Small intestine (tissue), 7 donors: ENCODE measurements at regions not wholly inside any gene's neighbourhood (a gene's known extent, or its start where the extent isn't known, plus 50 kb on each side); places are given as distances from the start of the nearest gene placed in this dataset.
"Not testable (repeated sequence)": the region's sequence is repeated elsewhere in the genome, so short reads cannot be mapped to it uniquely, and the experiment has no call there.

Experiments
- DNase-seq, 2 donors: peaks; one replicate each; pipeline versions ENCODE4 v3.0.0 to v3.0.0-alpha.2; 2013
- FAIRE-seq: peaks from 2 replicates; lab custom pipeline; 2012; peaks lifted over from hg19 to GRCh38; lab: Jason Lieb, UNC
- H3K27ac ChIP-seq, 3 donors: one replicate each; pipeline ENCODE4 v1.5.1; 2013; ENCODE audit warnings: low read length in 2 of 3, mild to moderate bottlenecking in 2 of 3, control low read depth in 1 of 3, inconsistent platforms in 1 of 3, low read depth in 1 of 3, moderate library complexity in 1 of 3
- H3K27me3 ChIP-seq, 3 donors: one replicate each; pipeline ENCODE4 v1.6.1; 2013; ENCODE audit warnings: low read length in 3 of 3, inconsistent platforms in 1 of 3; ENCODE audit not compliant: control insufficient read depth in 3 of 3, insufficient read depth in 3 of 3
- H3K36me3 ChIP-seq, 3 donors: one replicate each; pipeline ENCODE4 v1.6.1; 2013; ENCODE audit warnings: low read length in 3 of 3, inconsistent platforms in 1 of 3, low read depth in 1 of 3, mild to moderate bottlenecking in 1 of 3, moderate library complexity in 1 of 3; ENCODE audit not compliant: control insufficient read depth in 3 of 3, insufficient read depth in 2 of 3
- H3K4me1 ChIP-seq, 3 donors: one replicate each; pipeline ENCODE4 v1.6.1; 2013; ENCODE audit warnings: low read length in 2 of 3, inconsistent platforms in 1 of 3, low read depth in 1 of 3, mild to moderate bottlenecking in 1 of 3, moderate library complexity in 1 of 3; ENCODE audit not compliant: control insufficient read depth in 3 of 3, insufficient read depth in 2 of 3
- H3K4me3 ChIP-seq, 3 donors: one replicate each; pipeline ENCODE4 v1.5.1; 2013; ENCODE audit warnings: low read length in 3 of 3, control low read depth in 1 of 3, inconsistent platforms in 1 of 3, low read depth in 1 of 3, mild to moderate bottlenecking in 1 of 3, moderate library complexity in 1 of 3
- H3K9me3 ChIP-seq, 2 donors: one replicate each; pipeline ENCODE4 v1.6.1; 2013; ENCODE audit warnings: low read depth in 1 of 2, low read length in 1 of 2; ENCODE audit not compliant: control insufficient read depth in 2 of 2, insufficient read depth in 1 of 2
- WGBS, 3 donors: extraction: QIAGEN DNeasy Blood & Tissue Kit; methylation state at CpG; one replicate each; pipeline ENCODE4 v1.1.7; 2013; 5-methylcytosine and 5-hydroxymethylcytosine counted together
- donor health status: healthy with polysubstance abuse.
- donor health status: control.
- donor health status: control.
- donor health status: Bipolar disorder and iron deficiency.
- donor health status: healthy.

DNA sequence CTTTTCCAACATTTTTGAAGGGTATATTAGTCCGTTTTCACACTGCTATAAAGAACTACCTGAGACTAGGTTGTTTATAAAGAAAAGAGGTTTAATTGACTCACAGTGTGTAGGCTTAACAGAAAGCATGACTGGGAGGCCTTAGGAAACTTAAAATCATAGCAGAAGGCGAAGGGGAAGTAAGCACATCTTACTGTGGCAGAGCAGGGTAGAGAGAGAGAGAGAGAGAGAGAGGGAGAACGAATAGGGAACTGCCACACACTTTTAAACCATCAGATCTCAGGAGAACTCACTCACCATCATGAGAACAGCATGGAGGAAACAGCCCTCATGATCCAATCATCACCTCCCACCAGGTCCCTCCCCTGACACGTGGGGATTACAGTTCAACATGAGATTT lies 420.3 kb downstream of the SOCS6 start:
- Histone ChIP-seq H3K36me3 (no peaks in the 10 kb centered on the region), H3K4me3 (no peak overlapping the region), H3K27me3 (no peaks in the 10 kb centered on the region), H3K27ac (no peak overlapping the region), H3K4me1 (no peaks in the 10 kb centered on the region), H3K9me3 (no peaks in the 10 kb centered on the region)
- DNase-seq (no peak), FAIRE-seq (no peak)
- WGBS, 3 donors = 23 to 55% (median 35%) methylated on average over 4 of the region's 4 CpGs

DNA sequence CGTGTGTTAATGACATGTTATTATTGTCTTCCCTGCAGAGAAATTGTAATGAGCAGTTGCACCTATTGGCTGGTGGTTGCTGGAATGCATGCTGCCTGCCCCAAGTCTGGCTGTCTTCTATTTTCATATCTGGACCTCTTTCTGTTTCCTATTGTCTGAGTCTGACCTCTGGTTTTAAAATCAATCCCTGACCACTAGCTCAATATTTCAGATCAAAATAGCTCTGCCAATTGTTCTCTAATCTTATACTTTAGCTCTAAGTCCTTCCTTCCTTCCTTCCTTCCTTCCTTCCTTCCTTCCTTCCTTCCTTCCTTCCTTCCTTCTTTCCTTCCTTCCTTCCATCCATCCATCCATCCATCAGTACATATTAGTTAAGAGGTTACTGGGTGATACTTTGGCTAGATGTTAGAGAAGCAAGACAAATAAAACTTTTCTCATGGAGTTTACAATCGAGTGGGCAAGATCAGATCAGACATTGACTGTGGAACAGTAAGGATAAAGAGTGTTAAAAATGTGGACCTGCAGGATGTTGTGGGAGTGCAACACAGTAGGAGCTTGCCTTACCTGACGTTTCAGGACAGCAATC lies 417.1 kb downstream of the SOCS6 start:
- 57 to 67% (median 60%) methylated on average over 3 of the region's 3 CpGs for WGBS, 3 donors
- H3K27ac ChIP-seq = no peak overlapping the region
- no peak overlapping the region for H3K4me3 ChIP-seq
- H3K36me3 ChIP-seq = no peaks in the 10 kb centered on the region
- H3K27me3 ChIP-seq = no peaks in the 10 kb centered on the region
- no peaks in the 10 kb centered on the region for H3K9me3 ChIP-seq
- FAIRE-seq = no peak
- DNase-seq = no peak
- H3K4me1 ChIP-seq = no peaks in the 10 kb centered on the region

DNA sequence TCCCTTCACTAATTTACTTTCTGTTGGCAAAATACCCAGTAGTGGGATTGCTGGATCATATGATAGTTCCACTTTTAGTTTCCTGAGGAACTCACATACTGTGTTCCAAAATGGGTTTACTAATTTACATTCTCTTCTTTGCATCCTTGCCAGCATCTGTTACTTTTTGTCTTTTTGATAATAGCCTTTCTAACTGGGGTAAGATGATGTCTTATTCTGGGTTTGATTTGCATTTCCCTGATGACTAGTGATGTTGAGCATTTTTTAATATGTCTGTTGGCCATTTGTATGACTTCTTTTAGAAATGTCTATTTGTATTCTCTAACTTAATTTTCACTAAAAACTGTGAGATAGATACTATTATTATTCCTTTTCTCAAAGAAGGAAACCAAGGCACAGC lies 411.7 kb downstream of the SOCS6 start:
- H3K27me3 ChIP-seq = no peaks in the 10 kb centered on the region
- DNase-seq (no peak), FAIRE-seq (no peak)
- H3K4me3 ChIP-seq = no peak overlapping the region
- no peaks in the 10 kb centered on the region for H3K4me1 ChIP-seq
- H3K36me3 ChIP-seq = no peaks in the 10 kb centered on the region
- peaks cover 0 to 5% of the 10 kb centered on the region in 2 donors for H3K9me3 ChIP-seq
- no peak overlapping the region for H3K27ac ChIP-seq

DNA sequence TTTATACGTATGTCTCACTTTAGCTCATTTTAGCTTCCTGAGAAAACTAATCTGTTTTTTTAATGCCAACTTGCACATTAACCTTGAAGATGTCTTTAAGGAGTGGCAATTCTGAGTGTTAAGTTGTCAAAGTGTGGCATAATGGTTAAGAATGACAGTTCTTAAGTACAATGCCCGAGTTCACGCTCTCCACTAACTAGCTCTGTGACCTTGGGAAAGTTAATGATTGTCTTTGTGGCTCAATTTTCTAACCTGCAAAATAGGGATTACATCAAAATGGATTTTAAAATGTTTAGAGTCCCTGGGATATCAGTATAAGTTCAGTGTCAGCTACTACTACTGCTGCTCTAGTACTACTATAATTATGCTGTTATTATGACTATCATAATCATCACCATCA lies 409.7 kb downstream of the SOCS6 start:
- FAIRE-seq = no peak

DNA sequence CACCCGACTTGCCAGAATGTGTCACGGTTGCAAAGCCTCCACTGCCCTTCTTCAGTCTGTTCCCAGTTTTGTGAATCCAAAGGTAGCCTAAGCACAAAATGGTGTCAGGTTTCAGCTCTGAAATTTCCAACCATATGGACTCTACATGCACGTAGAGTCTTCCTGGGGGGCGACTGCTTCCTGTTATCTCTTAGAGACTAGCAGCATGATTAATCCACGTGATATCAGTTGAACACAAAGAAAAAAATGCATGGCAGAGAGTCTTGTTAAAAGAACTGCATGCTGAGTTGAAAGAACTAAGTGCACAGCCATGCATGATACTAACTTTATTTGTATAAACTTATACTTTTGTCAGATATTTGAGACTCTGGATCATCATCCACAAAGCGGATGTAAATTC lies 404.4 kb downstream of the SOCS6 start:
- 25 to 39% (median 31%) methylated on average over 6 of the region's 6 CpGs for WGBS, 3 donors
- H3K4me1 ChIP-seq = no peaks in the 10 kb centered on the region
- H3K36me3 ChIP-seq = no peaks in the 10 kb centered on the region
- H3K9me3 ChIP-seq = peaks cover 0 to 5% of the 10 kb centered on the region in 2 donors
- no peak overlapping the region for H3K27ac ChIP-seq
- no peak for FAIRE-seq
- H3K4me3 ChIP-seq = no peak overlapping the region
- DNase-seq = no peak
- no peaks in the 10 kb centered on the region for H3K27me3 ChIP-seq

More for the DNA sequence above, 409.7 kb downstream of the SOCS6 start:
- 44 to 74% (median 50%) methylated on average over 3 of the region's 3 CpGs for WGBS, 3 donors
- Histone ChIP-seq H3K4me1 (no peaks in the 10 kb centered on the region), H3K27me3 (no peaks in the 10 kb centered on the region), H3K36me3 (no peaks in the 10 kb centered on the region), H3K4me3 (no peak overlapping the region), H3K9me3 (peaks cover 0 to 5% of the 10 kb centered on the region in 2 donors), H3K27ac (no peak overlapping the region)
- DNase-seq = peak in 1 of 2 donors; percentile 26

DNA sequence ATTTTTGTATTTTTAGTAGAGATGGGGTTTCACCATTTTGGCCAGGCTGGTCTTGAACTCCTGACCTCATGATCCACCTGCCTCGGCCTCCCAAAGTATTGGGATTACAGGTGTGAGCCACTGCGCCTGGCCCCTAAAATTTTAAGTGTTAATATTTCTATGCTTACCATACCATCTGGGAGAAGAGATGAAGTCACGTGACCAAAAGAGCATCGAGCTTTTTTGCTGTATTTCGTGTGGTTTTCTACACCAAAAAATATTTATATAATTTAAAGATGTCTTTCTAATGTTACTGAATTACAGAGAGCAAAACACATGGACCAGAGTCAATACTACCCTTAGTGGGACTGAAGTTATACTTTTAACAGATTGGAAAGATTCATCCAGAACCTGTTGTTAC lies 400.9 kb downstream of the SOCS6 start:
- H3K4me1 ChIP-seq, H3K4me3 ChIP-seq, H3K9me3 ChIP-seq, DNase-seq, H3K27ac ChIP-seq, FAIRE-seq, H3K36me3 ChIP-seq, H3K27me3 ChIP-seq: not testable (repeated sequence)
- WGBS, 3 donors = 80 to 85% (median 82%) methylated on average over 5 of the region's 5 CpGs

DNA sequence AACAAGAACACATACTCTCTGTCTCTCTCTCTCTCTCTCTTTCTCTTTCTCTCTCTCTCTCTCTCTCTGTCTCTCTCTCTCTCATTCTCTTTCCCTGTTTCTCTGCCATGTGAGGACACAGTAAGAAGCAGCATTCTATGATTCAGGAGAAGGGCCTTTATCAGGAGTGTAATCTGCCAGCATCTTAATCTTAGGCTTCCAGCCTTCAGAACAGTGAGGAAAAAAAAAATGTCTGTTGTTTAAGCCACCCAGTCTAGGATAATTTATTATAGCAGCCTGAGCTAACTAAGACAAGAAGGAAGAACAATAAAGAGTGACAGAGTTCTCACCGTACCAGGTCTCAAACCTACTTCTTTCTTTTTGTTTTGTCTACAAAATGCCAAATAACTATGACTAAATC lies 399.4 kb downstream of the SOCS6 start:
- Histone ChIP-seq H3K36me3 (no peaks in the 10 kb centered on the region), H3K4me1 (no peaks in the 10 kb centered on the region), H3K4me3 (no peak overlapping the region), H3K9me3 (no peaks in the 10 kb centered on the region), H3K27ac (no peak overlapping the region), H3K27me3 (no peaks in the 10 kb centered on the region)
- 29 to 74% (median 37%) methylated on average over 1 of the region's 1 CpG for WGBS, 3 donors
- FAIRE-seq (no peak), DNase-seq (no peak)

DNA sequence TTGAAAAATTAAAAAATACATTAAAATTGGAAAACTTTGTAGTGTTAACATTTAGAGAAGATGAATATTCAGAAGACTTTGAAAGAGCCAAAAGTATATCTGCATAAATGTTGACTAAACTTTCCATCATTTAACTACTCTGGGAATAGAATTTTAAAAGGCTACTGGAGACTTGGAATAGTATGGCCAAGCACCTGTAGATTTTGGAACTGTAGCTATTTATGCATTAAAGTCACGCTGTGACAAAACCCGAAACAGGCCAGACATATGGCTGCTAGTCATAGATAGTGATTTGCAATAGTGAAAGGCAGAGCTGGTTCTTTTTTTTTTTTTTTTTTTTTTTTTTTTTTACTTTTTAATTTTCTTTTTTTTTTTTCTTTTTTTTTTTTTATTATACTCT lies 396.0 kb downstream of the SOCS6 start:
- FAIRE-seq (no peak), DNase-seq (no peak)
- Histone ChIP-seq H3K9me3 (no peaks in the 10 kb centered on the region), H3K27ac (no peak overlapping the region), H3K4me1 (no peaks in the 10 kb centered on the region), H3K4me3 (no peak overlapping the region), H3K36me3 (no peaks in the 10 kb centered on the region), H3K27me3 (no peaks in the 10 kb centered on the region)
- WGBS, 3 donors = 95 to 98% (median 97%) methylated on average over 2 of the region's 2 CpGs

DNA sequence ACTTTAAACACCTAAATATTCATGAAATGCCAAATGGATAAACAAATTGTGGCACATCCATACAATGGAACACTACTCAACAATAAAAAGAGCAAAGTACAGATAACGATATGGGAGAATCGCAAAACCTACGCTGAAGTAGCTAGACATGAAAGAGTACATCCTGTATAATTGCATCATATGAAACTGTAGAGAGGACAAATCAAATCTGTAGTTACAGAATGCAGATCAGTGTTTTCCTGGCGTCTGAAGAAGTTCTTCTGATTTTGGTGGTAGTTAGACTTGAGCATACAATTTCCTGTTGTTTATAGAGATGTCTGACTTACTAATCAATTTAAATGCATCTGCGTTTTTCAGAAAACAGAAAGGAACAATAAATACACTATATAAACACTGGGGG lies 394.4 kb downstream of the SOCS6 start:
- no peak overlapping the region for H3K27ac ChIP-seq
- H3K4me1 ChIP-seq = no peaks in the 10 kb centered on the region
- FAIRE-seq = no peak
- H3K27me3 ChIP-seq = no peaks in the 10 kb centered on the region
- 65 to 73% (median 71%) methylated on average over 5 of the region's 5 CpGs for whole genome bisulfite sequencing, 3 donors
- H3K36me3 ChIP-seq = no peaks in the 10 kb centered on the region
- H3K9me3 ChIP-seq = no peaks in the 10 kb centered on the region
- H3K4me3 ChIP-seq = no peak overlapping the region
- no peak for DNase-seq
